K562 (cell line): ENCODE measurements at regions not wholly inside any gene's neighbourhood (a gene's known extent, or its start where the extent isn't known, plus 50 kb on each side); places are given as distances from the start of the nearest gene placed in this dataset.

ENCODE experiments used
- ATAC-seq: fragments of 200-7000 bp; cut with Tn5 transposase; 3 replicates; pipeline ENCODE4 v1.9.1; 2020; ENCODE audit warnings: moderate library complexity
- BruUV-seq: library from RNA; stranded (reverse); fragments of 400-500 nt; replicated peaks from 2 replicates; lab custom pipeline; 2021; lab: Mats Ljungman, UMichigan
- CTCF ChIA-PET: fragments of 300-600 bp; formaldehyde crosslinking; extraction: SDS; loops from one replicate; lab custom pipeline; 2021; ENCODE audit warnings: low intra/inter-chr PET ratio; lab: Yijun Ruan, JAX
- POLR2A ChIA-PET: fragments of 300-600, 350-650 bp; sonication (Branson Sonifier 250); formaldehyde crosslinking; extraction: SDS; loops from one replicate; lab custom pipeline; 2021; ENCODE audit warnings: antibody characterized with exemption, inconsistent platforms; lab: Yijun Ruan, JAX
- DNase-seq, 4 experiments: peaks; one replicate each; pipeline versions ENCODE4 v3.0.0 to v3.0.0-alpha.2; 2011 to 2018; ENCODE audit warnings: low spot score in 3 of 4, mixed read lengths in 3 of 4; ENCODE audit errors: extremely low read depth in 1 of 4
- FAIRE-seq: peaks from 2 replicates; lab custom pipeline; 2011; peaks lifted over from hg19 to GRCh38; lab: Jason Lieb, UNC
- H2AFZ ChIP-seq: 2 replicates; pipeline ENCODE4 v1.6.0; 2011; ENCODE audit warnings: low read depth, low read length, control low read depth, inconsistent platforms
- H3K27ac ChIP-seq: fragments of 200-600 bp; 3 replicates; pipeline ENCODE4 v1.8.0; 2011; ENCODE audit warnings: low read depth, mild to moderate bottlenecking, control low read depth, inconsistent platforms, low read length, moderate library complexity, mixed read lengths; ENCODE audit errors: extremely low read depth
- H3K27me3 ChIP-seq, 2 experiments: fragments of 300-600 bp in 1 of 2; 2 replicates in 1 of 2; 3 replicates in 1 of 2; pipeline versions ENCODE4 v1.6.0 to v1.8.0; 2011; ENCODE audit warnings: inconsistent platforms in 2 of 2, low read length in 2 of 2, mild to moderate bottlenecking in 1 of 2, mixed read lengths in 1 of 2, moderate library complexity in 1 of 2; ENCODE audit not compliant: control insufficient read depth in 2 of 2, insufficient read depth in 2 of 2
- H3K36me3 ChIP-seq: fragments of 300-600 bp; 3 replicates; pipeline ENCODE4 v1.8.0; 2011; ENCODE audit warnings: mild to moderate bottlenecking, low read length, inconsistent platforms; ENCODE audit not compliant: control insufficient read depth, insufficient read depth
- H3K4me1 ChIP-seq, 2 experiments: fragments of 200-600 bp in 1 of 2; replicated peaks in 1 of 2; 2 replicates in 1 of 2; 3 replicates in 1 of 2; pipeline versions ENCODE4 v1.5.1 to v1.8.0; 2011; ENCODE audit warnings: inconsistent platforms in 2 of 2, low read length in 2 of 2, mild to moderate bottlenecking in 1 of 2, mixed read lengths in 1 of 2, moderate library complexity in 1 of 2; ENCODE audit not compliant: control insufficient read depth in 2 of 2, insufficient read depth in 2 of 2
- H3K4me2 ChIP-seq: 2 replicates; pipeline ENCODE4 v1.6.1; 2011; ENCODE audit warnings: low read length, control low read depth, inconsistent platforms, mixed read lengths; ENCODE audit not compliant: insufficient read depth
- H3K4me3 ChIP-seq: fragments of 200-600 bp; sonication (generic), shearing (Covaris generic); 2 replicates; pipeline ENCODE4 v1.5.1; 2016; ENCODE audit warnings: control low read depth, inconsistent platforms
- H3K79me2 ChIP-seq: fragments of 200-600 bp; 3 replicates; pipeline ENCODE4 v1.8.0; 2011; ENCODE audit warnings: low read length, inconsistent platforms; ENCODE audit not compliant: control insufficient read depth, insufficient read depth
- H3K9ac ChIP-seq, 2 experiments: 2 replicates each; pipeline versions ENCODE4 v1.6.0 to v1.6.1; 2011; ENCODE audit warnings: low read depth in 2 of 2, low read length in 2 of 2, control low read depth in 1 of 2, inconsistent platforms in 1 of 2, mild to moderate bottlenecking in 1 of 2, mixed read lengths in 1 of 2; ENCODE audit not compliant: insufficient read depth in 1 of 2
- H3K9me1 ChIP-seq: one replicate; pipeline ENCODE4 v1.6.0; 2011; ENCODE audit warnings: inconsistent platforms, mild to moderate bottlenecking, low read length, moderate library complexity; ENCODE audit not compliant: control insufficient read depth, insufficient read depth
- H3K9me3 ChIP-seq: replicated peaks from 2 replicates; pipeline ENCODE4 v1.5.1; 2011; ENCODE audit warnings: low read depth, low read length, inconsistent platforms; ENCODE audit not compliant: control insufficient read depth, insufficient read depth
- H4K20me1 ChIP-seq: replicated peaks from 2 replicates; pipeline ENCODE4 v1.6.1; 2011; ENCODE audit warnings: low read length, inconsistent platforms, mixed read lengths; ENCODE audit not compliant: control insufficient read depth, insufficient read depth
- AFF1 ChIP-seq, 2 experiments: fragments of 450-650 bp; IDR thresholded peaks; 2 replicates each; pipeline ENCODE4 v1.6.1; 2018; ENCODE audit warnings: mild to moderate bottlenecking in 2 of 2, low read depth in 1 of 2; ENCODE audit not compliant: partially characterized antibody in 2 of 2
- ARID1B ChIP-seq: fragments of 450-650 bp; IDR thresholded peaks from 2 replicates; pipeline ENCODE4 v1.6.1; 2016; ENCODE audit warnings: antibody characterized with exemption, mild to moderate bottlenecking, inconsistent platforms
- CREB5 ChIP-seq: fragments of 250-450 bp; sonication (Bioruptor Pico); IDR thresholded peaks from 2 replicates; pipeline ENCODE4 v1.5.0; 2020; ENCODE audit warnings: mild to moderate bottlenecking
- MAZ ChIP-seq, 2 experiments: fragments of 450-650 bp in 1 of 2; sonication (generic) in 1 of 2; formaldehyde crosslinking; IDR thresholded peaks in 1 of 2; conservative IDR thresholded peaks in 1 of 2; 2 replicates each; pipeline versions ENCODE4 v1.4.0 to v1.5.0; 2020; ENCODE audit warnings: mild to moderate bottlenecking in 1 of 2, missing genetic modification reagents in 1 of 2
- MTA3 ChIP-seq: fragments of 450-650 bp; formaldehyde crosslinking; IDR thresholded peaks from 2 replicates; pipeline ENCODE4 v1.6.1; 2017; ENCODE audit warnings: mild to moderate bottlenecking, borderline replicate concordance
- PPARD ChIP-seq: fragments of 250-450 bp; sonication (Bioruptor Pico); IDR thresholded peaks from 2 replicates; pipeline ENCODE4 v1.8.0; 2022; ENCODE audit warnings: inconsistent platforms, mild to moderate bottlenecking, moderate library complexity
- RHOXF2B ChIP-seq: fragments of 250-450 bp; sonication (Bioruptor Pico); conservative IDR thresholded peaks from 2 replicates; pipeline ENCODE4 v1.5.1; 2021
- RNF2 ChIP-seq: sonication (generic); IDR thresholded peaks from 2 replicates; pipeline ENCODE4 v1.6.1; 2016
- SETDB1 ChIP-seq: IDR thresholded peaks from one replicate; pipeline ENCODE4 v1.6.1; 2012; ENCODE audit warnings: low read length, control low read depth, inconsistent platforms
- SFPQ ChIP-seq: fragments of 200-400 bp; formaldehyde crosslinking; IDR thresholded peaks from 2 replicates; pipeline ENCODE4 v1.6.1; 2017; ENCODE audit warnings: mild to moderate bottlenecking, low read depth, low read length, moderate library complexity
- SMAD3 ChIP-seq: fragments of 450-650 bp; formaldehyde crosslinking; conservative IDR thresholded peaks from 2 replicates; pipeline ENCODE4 v1.4.0; 2020; ENCODE audit warnings: mild to moderate bottlenecking
- TAL1 ChIP-seq: fragments of 450-650 bp; IDR thresholded peaks from 2 replicates; pipeline ENCODE4 v1.6.1; 2016; ENCODE audit warnings: mild to moderate bottlenecking
- TFAM ChIP-seq: fragments of 250-450 bp; sonication (Bioruptor Pico); conservative IDR thresholded peaks from 2 replicates; pipeline ENCODE4 v1.5.0; 2021; ENCODE audit warnings: mild to moderate bottlenecking, moderate library complexity
- ZNF175 ChIP-seq: fragments of 200-800 bp; sonication (Bioruptor generic); IDR thresholded peaks from 2 replicates; pipeline ENCODE4 v1.6.1; 2016; ENCODE audit warnings: low read depth, mild to moderate bottlenecking, missing genetic modification characterization, missing compliant biosample characterization
- WGBS: fragments of 100-300 bp; shearing (Covaris generic); methylation state at CpG from one replicate; pipeline ENCODE4 v1.1.6; 2016; ENCODE audit warnings: low coverage, mixed read lengths; ENCODE audit not compliant: insufficient coverage; ENCODE audit errors: missing lambda C conversion rate; 5-methylcytosine and 5-hydroxymethylcytosine counted together
- in situ Hi-C: fragments of 300-500 bp; cut with MboI; formaldehyde crosslinking; loops from 4 replicates; pipeline ENCODE4 v1.15.0; 2018; ENCODE audit warnings: inconsistent platforms, mixed read lengths
- intact Hi-C: fragments of 100-400 bp; cut with micrococcal nuclease; formaldehyde crosslinking; loops from 2 replicates; pipeline ENCODE4 v1.14.2; 2022

- ChIA-PET POLR2A (no interaction called here), CTCF (no interaction called here)
- intact Hi-C loops (no loop called here), in situ Hi-C loops (loop anchor here (25.0 kb wide), 1 partner anchor 1201 kb away; the partner anchor contains the start of gene PLPP3)
- Histone ChIP-seq H4K20me1 (no peaks in the 10 kb centered on the region), H3K4me2 (no peak overlapping the region), H3K36me3 (no peaks in the 10 kb centered on the region), H2AFZ (no peak overlapping the region), H3K27me3 (peaks cover 0 to 4% of the 10 kb centered on the region in 2 experiments; a peak in 1 of 5 replicates), H3K4me1 (no peaks in the 10 kb centered on the region), H3K4me3 (no peak overlapping the region), H3K27ac (no peak overlapping the region), H3K9me1 (no peaks in the 10 kb centered on the region), H3K9ac (no peak overlapping the region), H3K79me2 (no peaks in the 10 kb centered on the region), H3K9me3 (no peaks in the 10 kb centered on the region)
- WGBS, result 1% methylated on average over 4 of the region's 4 CpGs
- TF ChIP-seq RHOXF2B (CRISPR knock-in tag) (no peak), RNF2 (no peak), PPARD (CRISPR knock-in tag) (no peak), SMAD3 (no peak), MAZ (CRISPR knock-in tag; conservative IDR thresholded peaks at IDR 0.05 in 1 of 2, IDR thresholded peaks at IDR 0.05 in 1 of 2) (no peak), SETDB1 (no peak), CREB5 (no peak), TAL1 (no peak), ZNF175 (no peak), SFPQ (no peak), ARID1B (no peak), AFF1 (IDR thresholded peaks at IDR 0.05; ENCODE audit: low read depth in 1 of 2, partially characterized antibody in 2 of 2) (no peak), MTA3 (no peak), TFAM (CRISPR knock-in tag) (no peak)
- BruUV-seq, result no TSS peak
- no peak for FAIRE-seq
- no peak for ATAC-seq
- DNase-seq, result no peak
These were observed 171.3 kb upstream of the USP24 start for GRCh38 chr1:55386456-55386855.
